Tongue (tissue), 1 donor: ENCODE measurements at regions not wholly inside any gene's neighbourhood (a gene's known extent, or its start where the extent isn't known, plus 50 kb on each side); places are given as distances from the start of the nearest gene placed in this dataset.

Source experiments
- DNase-seq: peaks from one replicate; pipeline ENCODE4 v3.0.0-alpha.2; 2015

DNA sequence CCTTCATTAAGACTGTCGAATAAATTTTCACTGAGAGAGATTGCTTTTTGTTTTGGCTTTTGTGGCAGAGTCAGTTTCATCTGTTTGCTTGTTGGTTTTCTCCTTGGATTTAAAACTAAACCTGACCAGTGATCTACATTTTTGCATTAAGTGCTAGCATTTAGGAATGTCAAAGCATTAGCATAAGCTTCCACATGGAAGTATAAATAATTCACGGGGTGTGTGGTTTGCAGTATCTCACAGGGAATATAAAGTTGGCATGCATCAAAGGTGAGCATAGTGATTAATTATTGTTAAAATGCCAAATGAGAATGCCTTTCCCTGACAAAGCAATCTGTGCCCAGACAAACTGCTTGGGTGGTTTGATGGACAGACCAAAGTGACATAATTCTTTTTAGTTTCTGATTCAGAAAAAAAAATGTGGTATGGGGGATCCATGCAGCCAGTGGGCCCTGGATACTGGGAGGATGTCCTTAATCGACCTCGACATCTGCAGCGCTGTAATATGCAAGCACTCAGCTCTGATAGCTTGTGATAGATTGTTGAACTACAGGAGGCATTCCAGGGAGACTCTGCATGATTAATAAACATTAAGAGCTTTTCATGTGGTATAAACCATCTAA lies 339.3 kb upstream of the POM121L12 start:
- no peak for DNase-seq

DNA sequence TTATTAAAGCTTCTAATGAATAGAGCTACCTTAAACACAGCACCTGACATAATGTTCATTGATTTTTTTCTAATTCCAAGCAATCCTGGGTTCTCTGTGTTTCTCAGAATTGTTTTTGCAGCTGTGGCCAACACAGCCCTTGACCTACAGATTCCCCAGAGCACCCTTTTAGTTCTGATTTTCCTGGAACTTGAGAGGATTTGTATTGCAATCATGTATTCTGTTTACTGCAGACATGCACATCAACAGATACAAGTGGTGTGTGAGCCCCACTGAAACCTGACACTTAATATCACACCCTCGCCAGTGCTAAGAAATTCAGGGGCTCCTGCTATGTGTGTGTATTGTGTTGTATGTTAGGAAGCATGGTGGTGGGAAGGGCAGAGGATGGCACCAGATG lies 344.2 kb upstream of the POM121L12 start:
- DNase-seq: peak; percentile 13

DNA sequence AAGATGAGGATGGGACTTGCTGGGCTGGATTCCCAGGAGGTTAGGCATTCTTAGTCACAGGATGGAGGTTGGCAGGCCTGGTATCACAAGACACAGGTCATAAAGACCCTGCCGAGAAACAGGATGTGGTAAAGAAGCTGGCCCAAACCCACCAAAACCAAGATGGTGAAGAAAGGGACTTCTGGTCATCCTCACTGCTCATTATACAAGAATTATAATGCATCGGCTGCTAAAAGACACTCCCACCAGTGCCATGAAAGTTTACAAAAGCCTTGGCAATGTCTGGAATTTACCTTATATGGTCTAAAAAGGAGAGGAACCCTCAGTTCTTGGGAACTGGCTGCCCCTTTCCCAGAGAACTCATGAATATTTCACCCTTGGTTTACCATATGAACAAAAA lies 345.5 kb upstream of the POM121L12 start:
- DNase-seq: no peak

DNA sequence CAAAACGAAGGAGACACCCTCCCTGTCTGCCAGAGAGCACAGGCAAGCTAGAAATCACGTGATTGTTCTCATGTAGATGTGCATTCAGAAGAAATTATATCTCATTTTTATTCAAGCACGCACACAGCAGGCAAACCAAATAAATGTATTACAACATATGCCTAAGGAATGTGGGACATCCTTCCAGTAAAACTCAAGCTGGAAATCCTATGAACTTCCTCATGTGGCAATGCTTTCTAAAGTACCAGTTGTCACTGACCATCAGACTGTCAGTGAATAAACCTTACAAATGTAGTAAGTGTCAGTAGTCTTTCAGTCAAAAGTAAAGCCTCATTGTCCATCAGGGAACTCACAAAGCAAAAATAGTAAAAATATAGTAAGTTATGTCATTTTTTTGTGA lies 350.1 kb upstream of the POM121L12 start:
- peak; percentile 33 for DNase-seq

DNA sequence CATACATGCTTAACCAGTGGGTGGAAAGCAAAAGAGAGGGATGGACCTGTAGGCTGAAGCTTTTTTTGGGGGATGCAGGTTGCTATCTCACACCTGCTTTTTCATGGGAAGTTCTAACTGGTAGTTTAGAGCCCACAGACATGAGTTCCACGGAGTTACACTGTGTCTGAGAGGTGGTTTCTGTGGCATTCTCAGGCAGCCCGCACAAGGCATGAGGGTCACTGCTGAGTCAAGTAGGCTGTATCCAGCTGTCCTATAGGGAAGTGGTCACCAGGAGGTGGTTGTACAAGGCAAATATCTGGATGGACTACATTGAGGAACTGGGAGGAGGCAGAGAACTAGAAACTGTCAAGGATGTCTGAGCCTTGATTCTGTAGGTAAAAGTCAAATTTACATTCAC lies 351.0 kb upstream of the POM121L12 start:
- no peak for DNase-seq

DNA sequence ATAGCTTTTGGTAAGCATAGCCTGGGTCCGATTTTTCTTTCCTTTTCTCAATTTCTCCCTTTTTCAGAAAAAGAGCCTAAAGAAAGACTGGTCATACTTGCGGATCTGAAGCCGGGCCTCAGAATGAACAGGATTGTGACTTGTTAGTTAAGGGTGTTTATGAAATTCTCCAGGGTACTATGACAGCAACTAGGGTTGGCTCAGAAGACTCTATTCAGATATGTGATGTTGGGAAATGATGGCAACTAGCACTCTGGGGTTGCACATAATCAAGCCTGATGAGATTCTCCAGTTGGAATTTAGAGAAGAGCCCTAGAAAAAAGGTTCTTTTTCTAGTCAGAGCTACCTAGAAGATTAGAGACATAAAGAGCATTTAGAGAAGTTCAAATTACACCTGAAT lies 352.4 kb upstream of the POM121L12 start:
- no peak for DNase-seq

DNA sequence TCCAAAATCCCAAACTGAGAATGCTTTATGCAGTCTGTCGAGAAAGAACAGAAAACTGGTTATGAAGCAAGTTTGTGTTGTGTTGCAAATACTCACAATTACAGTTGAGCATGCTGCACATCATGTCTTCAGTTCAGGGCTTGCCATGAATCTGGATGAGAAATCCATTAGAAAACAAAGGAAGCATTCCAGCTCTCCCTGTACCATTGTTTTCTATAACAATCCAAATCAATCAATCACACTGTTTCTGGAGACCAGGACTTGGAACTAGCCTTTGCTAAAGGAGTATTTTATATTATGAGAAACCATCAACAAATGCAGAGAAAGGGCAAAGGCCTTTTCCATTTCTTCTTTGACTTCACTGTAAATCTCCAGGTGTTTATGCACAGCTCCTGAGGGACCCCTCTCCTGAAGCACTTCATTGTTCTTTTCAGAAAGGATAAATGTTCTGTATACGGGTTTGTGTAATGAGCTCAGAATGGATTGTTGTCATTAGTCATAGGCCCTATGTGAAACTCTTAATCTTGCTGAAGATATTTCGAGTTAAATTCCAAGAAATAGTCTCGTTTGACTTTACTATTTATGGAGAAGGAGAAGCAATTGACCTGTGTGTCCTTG lies 364.7 kb upstream of the POM121L12 start:
- DNase-seq: peak; percentile 59

DNA sequence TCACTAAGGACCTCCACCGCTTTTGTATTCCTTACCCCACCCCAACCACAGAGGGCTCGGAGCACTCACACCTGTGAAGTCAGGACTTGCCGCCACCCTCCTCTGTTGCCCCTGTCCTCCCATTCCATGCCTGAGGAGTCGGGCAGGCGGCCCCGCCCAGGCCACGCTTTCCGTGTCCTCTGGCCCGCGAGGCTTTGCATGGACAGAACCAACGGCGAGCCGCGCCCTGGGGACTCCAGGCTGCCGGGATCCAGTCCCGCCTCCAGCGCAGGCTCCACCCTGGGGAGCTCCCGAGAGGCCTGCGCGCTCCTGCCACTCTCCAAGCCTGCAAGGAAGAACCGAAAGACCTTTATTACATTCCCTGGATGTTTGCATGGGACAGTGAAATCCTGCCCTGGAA lies 366.4 kb upstream of the POM121L12 start:
- DNase-seq: no peak

DNA sequence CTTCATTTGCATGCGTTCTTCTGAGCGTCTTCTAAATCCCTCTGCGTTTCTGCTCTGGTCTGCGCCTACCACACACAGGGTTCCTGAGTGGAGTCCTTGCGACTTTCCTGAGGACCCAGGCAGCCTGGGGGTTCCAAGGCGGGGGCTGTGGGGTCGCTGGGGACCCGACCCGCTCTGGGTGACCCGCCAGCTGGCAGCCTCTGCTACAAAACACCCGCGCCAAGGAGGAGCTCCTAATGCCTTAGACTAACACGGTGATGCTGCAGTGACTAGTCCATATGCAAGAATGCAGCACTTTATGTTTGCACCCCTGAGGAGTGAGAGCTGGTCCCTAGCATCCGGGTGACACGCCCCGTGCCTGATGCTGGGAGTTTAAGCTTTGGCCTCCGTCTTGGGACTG lies 367.0 kb upstream of the POM121L12 start:
- no peak for DNase-seq

DNA sequence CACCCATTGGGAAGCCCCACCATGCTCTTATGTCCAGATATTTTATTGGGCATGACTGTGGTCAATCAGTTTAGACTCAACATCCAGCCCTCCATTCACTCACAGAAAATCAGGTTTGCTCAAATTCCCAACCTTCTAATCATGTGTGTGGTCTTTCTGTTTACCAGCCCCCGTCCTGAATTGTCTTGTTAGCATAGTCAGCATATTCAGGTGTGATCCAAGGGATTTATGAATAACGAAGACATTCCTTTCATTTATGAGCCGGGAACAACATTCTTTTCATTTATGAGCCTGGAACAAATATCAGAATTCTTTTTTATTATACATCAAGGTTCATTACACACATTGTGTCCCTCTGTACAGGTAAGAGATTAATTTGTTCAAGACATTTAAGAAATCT lies 376.3 kb upstream of the POM121L12 start:
- no peak for DNase-seq

DNA sequence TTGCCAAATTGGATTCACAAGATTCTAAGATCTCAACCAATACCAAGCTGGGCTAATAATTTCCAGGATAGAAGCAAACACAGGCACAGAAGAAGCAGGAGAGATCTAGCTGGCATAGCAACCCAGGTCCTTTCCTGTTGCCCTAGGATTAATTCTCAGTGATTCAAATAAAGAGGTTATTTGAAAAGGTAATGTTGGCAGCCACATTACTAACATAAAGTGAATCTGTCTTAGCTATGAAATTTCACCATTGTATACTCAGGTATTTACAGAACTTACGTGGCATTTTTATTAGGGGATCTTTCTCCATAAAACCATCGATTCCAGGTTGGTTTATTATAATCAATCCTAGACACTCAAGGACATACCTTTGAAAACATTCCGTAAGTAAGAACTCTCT lies 379.3 kb upstream of the POM121L12 start:
- DNase-seq: no peak

DNA sequence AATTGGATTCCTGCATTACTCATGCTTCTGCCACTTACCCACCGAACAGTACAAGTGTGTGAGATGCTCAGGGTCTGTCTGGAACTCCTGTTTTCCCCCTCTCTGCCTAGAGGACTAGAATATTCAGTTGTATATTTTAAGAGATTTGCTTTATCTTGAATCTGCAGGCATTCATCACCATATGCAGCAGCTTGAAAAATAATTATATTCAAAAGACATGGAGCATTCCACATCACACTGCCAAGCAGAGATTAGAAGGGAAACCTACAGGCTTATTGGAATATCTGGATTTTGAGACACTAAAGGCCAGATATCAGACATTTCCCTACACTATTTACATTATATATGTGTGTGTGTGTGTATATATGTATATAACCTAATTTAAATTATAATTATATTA lies 382.8 kb upstream of the POM121L12 start:
- DNase-seq: no peak

DNA sequence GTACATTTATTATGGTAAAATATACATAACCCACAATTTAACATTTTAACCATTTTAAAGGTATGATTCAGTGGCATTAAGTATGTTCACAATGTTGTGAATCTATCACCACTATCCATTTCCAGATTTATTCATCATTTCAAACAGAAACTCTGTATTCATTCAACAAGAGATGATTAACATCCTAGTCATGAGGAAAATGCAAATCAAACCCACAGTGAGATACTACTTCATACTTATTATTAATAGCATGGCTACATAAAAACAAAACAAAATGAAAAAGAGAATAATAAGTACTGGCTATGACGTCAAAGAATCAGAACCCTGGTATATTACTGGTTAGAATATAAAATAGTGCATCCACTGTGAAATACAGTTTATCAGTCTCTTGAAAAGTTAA lies 386.6 kb upstream of the POM121L12 start:
- DNase-seq: no peak

DNA sequence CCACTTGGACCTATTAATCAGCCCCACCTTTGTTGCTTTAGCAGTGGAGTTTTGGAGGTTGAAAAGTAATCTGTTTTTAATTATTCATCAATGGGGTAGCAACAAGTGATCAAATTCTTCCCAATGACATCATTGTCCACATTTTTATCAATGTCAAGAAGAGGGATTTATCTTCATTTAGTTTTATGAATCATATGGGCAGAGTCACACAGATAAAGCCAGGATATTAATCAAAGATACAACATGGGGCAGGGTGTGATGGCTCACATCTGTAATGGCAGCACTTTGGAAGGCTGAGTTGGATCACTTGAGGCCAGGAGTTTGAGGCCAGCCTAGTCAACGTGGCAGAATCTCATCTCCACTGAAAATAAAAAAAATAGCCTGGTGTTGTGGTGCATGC lies 388.4 kb upstream of the POM121L12 start:
- no peak for DNase-seq

DNA sequence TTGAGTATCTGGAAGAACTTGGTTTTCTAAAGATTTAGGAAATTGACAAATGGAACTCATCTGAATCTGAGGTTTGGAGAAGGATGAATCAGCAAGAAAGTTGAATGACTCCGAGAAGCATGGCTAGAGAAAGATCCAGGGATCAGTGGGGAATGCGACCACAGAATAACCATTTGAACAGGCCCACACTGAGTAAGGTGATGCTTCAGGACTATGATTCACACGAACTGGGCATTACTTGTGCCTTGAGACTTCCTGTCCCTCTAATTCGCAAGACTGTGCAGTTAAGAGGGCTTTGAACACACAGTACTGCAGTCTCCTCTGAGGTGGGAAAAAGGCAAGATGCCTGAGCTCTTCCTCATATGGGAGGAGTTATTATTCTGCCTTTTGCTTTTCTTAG lies 395.5 kb upstream of the POM121L12 start:
- no peak for DNase-seq

DNA sequence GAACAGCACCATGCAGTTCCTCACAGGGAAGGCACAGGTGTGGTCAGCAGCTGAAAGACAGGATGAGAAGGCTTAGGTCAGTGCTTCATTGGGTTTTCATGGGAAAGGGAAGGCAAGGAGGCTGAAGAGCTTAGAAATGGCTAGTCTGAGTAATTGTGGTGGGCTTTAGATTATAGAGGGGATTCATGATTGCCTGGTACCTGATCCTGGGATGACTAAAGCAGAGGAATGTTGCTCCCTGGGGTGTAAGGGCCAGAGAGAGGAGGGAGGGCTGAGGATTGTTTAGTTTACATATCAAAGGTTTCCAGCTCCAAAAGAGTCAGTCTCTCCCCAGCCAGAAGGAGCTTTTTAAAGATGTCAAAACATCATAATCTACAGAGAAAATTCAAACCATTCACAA lies 396.3 kb upstream of the POM121L12 start:
- DNase-seq: no peak

DNA sequence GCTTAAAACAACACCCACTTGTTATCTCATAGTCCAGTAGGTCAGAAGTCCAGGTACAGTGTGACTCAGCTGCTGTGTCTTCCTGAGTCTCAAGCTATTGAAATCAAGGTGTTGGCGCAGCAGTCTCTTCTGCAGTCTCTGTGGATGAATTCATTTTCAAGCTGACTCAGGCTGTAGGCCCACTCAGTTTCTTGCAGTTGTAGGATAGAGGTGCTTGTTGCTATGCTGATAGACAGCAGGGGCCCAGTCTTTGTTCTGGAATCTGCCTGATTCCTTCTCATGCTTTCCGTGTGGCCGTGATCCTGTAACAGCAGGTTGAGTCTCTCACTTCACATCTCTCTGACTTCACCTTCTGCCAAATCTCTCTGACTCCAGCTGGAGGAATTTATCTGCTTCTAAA lies 400.4 kb upstream of the POM121L12 start:
- DNase-seq: no peak

DNA sequence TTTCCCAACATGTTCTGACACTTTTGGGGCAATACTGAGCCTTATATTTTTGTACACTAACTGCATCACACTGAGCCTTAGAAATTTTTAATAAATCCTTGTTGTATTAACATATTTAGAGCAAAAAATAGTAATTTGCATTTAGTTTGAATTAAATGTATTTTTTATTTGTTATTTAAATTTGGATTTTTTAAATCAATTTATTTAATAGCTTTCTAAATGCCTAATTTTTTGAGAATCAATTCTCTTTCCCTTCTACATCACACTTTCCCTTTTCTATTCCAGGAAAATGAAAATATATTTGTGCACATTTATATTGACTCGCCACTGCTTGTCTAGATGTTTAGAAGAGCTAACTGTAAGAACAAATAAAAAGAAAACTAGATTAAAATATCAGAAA lies 414.6 kb upstream of the POM121L12 start:
- DNase-seq: no peak

DNA sequence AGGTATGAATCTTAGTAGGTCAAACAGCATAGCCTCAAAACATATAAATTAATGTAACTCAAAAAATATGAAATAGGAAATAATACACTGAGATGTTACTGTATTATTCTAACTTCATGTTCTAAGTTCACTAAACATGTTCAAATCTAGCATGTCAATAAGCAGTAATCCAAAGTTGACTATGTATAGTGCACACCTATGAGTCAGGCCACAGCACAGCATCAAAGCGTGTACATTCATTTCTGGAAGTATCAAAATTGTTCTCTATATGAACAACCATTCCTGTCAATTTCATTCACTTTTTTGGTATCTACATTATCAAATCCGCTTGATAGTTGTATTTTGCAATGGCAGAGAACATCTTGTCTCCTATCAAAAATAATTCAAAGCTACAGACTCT lies 418.9 kb upstream of the POM121L12 start:
- no peak for DNase-seq

DNA sequence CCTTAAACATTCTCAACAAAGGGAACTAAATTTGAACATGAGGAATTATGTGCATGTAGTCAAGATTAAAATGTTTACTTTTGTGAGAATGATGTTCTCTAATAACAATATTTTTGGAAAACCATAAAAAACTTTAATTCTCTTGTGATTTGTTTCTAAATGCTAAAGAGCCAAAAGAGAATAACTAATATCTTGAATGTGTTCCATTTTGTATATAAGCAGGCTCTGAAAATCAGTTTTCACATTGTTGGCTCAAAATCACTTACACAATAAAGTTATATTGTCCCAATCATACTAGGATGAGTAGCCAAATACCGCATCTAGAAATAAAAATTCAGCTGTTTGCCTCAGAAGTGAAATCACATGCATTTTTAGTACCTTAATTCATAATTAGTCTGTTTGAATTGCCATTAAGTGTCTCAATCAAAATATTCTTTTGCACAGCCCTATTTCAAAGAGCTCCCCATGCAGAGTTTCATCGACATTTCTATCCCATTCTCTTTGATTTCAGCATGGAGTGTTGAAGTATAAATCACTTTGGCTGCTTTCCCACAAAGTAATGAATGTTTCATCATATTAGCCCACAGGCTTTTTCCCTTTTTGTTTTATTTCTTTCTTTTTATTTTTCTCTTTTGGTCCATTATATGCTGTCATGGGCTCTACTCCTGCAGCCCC lies 420.3 kb upstream of the POM121L12 start:
- no peak for DNase-seq

DNA sequence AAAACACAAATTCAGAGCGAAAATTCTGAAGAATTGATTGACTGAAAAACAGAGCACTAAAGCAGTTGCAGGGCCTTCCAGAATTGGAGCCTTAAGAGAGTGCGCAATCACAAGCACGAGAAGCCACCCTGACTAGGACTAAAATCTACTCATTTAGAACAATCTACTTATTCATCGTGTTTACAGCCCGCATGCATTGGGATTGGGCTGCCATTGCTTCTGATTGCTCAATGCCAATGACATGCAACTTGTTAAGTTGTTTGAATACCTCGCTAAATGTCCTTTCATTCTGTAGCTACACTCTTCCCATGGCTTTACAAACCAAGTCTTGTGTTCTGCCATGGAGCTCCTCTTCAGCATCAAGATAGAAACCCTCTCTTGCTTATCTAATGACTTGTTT lies 425.9 kb upstream of the POM121L12 start:
- DNase-seq: no peak

DNA sequence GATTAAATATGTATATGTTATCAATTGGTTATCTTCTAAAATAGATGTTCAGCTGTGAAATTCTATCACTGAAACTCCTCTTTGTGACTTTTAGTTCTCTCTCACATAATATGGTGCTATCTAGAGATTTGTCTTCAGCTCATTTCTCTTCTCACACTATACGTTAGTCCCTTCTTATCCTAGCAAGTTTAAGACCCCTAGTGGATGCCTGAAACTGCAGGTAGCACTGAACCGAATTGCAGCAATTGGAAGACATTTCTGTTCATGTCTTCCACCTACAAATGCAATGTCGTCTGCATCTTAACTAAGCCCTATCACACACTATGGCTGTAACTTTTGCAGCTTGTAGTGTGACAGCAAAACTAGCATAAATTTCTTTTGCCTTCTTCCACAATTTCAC lies 442.7 kb upstream of the POM121L12 start:
- no peak for DNase-seq

DNA sequence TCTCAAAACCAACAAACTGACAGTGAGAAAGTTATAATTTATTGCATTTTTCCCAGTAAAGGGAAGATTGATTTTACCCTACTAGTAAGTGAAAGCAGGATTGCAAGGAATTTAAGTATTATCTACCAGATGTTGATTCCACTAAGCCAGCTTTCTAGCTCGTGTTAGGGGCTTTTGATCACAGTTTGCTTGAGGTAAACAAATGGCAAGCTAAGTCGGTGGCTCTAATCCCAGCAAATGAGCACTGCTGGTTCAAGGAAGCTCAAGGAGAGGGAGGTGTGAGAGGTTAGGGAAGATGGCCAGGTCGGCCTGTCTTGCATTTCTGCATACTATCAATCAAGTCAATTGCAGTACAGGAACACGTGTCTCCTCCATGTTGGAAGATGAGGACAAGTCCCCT lies 448.7 kb upstream of the POM121L12 start:
- no peak for DNase-seq

DNA sequence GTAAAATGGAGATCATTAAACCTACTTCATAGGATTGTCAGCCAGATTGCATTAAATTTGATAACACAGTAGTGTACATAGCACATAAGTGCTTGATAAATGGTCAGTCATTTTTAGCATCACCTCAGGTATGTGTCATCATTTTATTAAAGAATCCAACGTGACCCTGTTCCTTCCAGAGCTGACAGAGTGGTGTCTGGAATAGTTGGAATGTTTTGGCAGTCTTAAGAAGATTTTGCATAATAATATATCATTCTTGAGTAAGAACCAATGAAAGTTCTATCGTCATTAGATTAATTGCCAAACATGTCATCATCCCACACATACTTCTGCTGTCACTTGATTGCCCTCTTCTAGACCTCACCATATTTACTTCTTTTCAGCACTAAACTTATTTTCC lies 451.4 kb upstream of the POM121L12 start:
- no peak for DNase-seq
